Endodermal cell (in vitro differentiated cells): ENCODE measurements at regions not wholly inside any gene's neighbourhood (a gene's known extent, or its start where the extent isn't known, plus 50 kb on each side); places are given as distances from the start of the nearest gene placed in this dataset.

Experiments used
- DNase-seq: peaks from one replicate; pipeline ENCODE4 v3.0.0-alpha.2; 2017
- H3K27ac ChIP-seq: 2 replicates; pipeline ENCODE4 v1.5.1; 2013; ENCODE audit warnings: mild to moderate bottlenecking, low read depth, low read length, moderate library complexity
- H3K27me3 ChIP-seq: 2 replicates; pipeline ENCODE4 v1.6.1; 2013; ENCODE audit warnings: mild to moderate bottlenecking, low read length, moderate library complexity; ENCODE audit not compliant: insufficient read depth, control insufficient read depth, poor library complexity, severe bottlenecking
- H3K36me3 ChIP-seq: 2 replicates; pipeline ENCODE4 v1.7.0; 2013; ENCODE audit warnings: mild to moderate bottlenecking, low read length, moderate library complexity; ENCODE audit not compliant: control insufficient read depth, insufficient read depth
- H3K4me1 ChIP-seq: one replicate; pipeline ENCODE4 v1.7.0; 2013; ENCODE audit warnings: low read length; ENCODE audit not compliant: control insufficient read depth, insufficient read depth
- H3K4me3 ChIP-seq: 2 replicates; pipeline ENCODE4 v1.5.1; 2013; ENCODE audit warnings: mild to moderate bottlenecking, low read length, moderate library complexity
- H3K9ac ChIP-seq: 2 replicates; pipeline ENCODE4 v1.6.1; 2013; ENCODE audit warnings: mild to moderate bottlenecking, low read length, moderate library complexity; ENCODE audit not compliant: poor library complexity, severe bottlenecking; ENCODE audit errors: extremely low read depth
- H3K9me3 ChIP-seq: 2 replicates; pipeline ENCODE4 v1.6.1; 2013; ENCODE audit warnings: mild to moderate bottlenecking, low read length, moderate library complexity; ENCODE audit not compliant: control insufficient read depth
- H3K27ac Mint-ChIP-seq: 2 replicates; pipeline ENCODE4 v1.8.0; 2020; ENCODE audit warnings: mixed read lengths
- H3K27me3 Mint-ChIP-seq: 2 replicates; pipeline ENCODE4 v1.8.0; 2021; ENCODE audit warnings: mild to moderate bottlenecking, mixed read lengths; ENCODE audit not compliant: insufficient read depth
- H3K36me3 Mint-ChIP-seq: 2 replicates; pipeline ENCODE4 v1.8.0; 2020; ENCODE audit warnings: low read depth, mixed read lengths
- H3K4me1 Mint-ChIP-seq: 2 replicates; pipeline ENCODE4 v1.8.0; 2020; ENCODE audit warnings: mixed read lengths
- H3K4me3 Mint-ChIP-seq: 2 replicates; pipeline ENCODE4 v1.8.0; 2020; ENCODE audit warnings: mild to moderate bottlenecking, moderate library complexity, mixed read lengths
- H3K9me3 Mint-ChIP-seq: 2 replicates; pipeline ENCODE4 v1.8.0; 2020; ENCODE audit warnings: mild to moderate bottlenecking, mixed read lengths
- WGBS, 2 experiments: methylation state at CpG; one replicate each; pipeline versions ENCODE4 v1.1.5 to v1.1.7; 2013; ENCODE audit warnings: missing lambda C conversion rate in 2 of 2, mixed read lengths in 1 of 2; ENCODE audit not compliant: insufficient coverage in 1 of 2, insufficient read length in 1 of 2; 5-methylcytosine and 5-hydroxymethylcytosine counted together
- TF ChIP-seq, protein P1 (sequence below): fragments of 200-600 bp; sonication (generic); conservative IDR thresholded peaks from 2 replicates; pipeline ENCODE4 v1.5.0; 2021; ENCODE audit warnings: antibody characterized with exemption, mild to moderate bottlenecking

DNA sequence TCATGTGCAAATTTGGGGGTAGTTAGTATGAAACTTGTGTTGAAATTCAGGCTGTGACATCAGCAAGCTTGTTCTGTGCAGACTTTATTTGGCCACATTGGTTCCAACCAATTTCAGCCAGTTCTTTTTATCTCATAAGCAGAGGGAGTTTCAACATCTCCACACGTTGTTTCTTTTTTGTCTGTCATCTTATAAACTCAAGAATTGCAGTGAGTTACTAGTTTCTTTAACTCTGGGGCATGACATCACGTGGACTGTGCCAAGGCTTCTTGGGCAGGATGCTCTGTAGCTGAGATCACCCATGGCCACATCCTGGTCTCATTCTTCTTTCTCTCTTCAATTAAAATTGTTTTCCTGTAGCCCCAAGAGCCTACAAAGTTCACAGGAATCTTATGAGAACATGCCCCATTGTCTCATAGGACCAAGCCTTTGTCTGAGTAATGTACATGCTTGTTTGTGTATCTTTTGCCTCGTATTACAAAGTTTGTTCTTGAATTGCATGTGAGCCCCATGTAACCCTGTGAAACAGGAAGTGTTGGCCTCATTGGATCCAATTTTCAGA is 982.0 kb upstream of the TMEM132C start:
- 83 to 92% methylated on average over 3 of the region's 3 CpGs for WGBS, 2 experiments
- no peak for DNase-seq

DNA sequence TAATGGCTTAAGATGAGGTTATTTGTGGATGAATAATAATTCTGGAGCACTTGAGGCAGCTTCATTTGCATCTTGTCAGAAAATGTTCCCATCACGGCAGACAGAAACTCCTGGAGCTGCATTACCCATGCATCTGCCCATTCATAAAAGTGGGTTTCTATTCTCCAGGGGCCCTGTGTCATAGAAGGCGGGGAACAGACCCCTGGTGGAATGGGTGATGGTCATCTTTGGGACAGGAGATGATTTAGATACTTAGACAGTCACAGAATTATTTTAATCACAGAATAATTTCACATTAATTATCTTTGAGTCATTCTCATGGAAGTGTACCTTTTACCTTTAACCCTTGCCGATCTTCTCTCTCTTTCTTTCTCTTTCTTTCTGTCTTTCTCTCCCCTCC is 980.7 kb upstream of the TMEM132C start:
- 80 to 95% methylated on average over 2 of the region's 3 CpGs for WGBS, 2 experiments
- Mint-ChIP-seq H3K36me3 (no peaks in the 10 kb centered on the region), H3K27ac (no peak overlapping the region), H3K27me3 (peaks cover 6% of the 10 kb centered on the region), H3K9me3 (no peaks in the 10 kb centered on the region), H3K4me3 (no peak overlapping the region), H3K4me1 (no peaks in the 10 kb centered on the region)
- Histone ChIP-seq H3K9me3 (no peaks in the 10 kb centered on the region), H3K9ac (no peak overlapping the region), H3K27me3 (peaks cover 10% of the 10 kb centered on the region), H3K4me3 (no peak overlapping the region), H3K27ac (no peak overlapping the region), H3K4me1 (no peaks in the 10 kb centered on the region), H3K36me3 (no peaks in the 10 kb centered on the region)
- DNase-seq = no peak
- TF ChIP-seq, protein P1, sequence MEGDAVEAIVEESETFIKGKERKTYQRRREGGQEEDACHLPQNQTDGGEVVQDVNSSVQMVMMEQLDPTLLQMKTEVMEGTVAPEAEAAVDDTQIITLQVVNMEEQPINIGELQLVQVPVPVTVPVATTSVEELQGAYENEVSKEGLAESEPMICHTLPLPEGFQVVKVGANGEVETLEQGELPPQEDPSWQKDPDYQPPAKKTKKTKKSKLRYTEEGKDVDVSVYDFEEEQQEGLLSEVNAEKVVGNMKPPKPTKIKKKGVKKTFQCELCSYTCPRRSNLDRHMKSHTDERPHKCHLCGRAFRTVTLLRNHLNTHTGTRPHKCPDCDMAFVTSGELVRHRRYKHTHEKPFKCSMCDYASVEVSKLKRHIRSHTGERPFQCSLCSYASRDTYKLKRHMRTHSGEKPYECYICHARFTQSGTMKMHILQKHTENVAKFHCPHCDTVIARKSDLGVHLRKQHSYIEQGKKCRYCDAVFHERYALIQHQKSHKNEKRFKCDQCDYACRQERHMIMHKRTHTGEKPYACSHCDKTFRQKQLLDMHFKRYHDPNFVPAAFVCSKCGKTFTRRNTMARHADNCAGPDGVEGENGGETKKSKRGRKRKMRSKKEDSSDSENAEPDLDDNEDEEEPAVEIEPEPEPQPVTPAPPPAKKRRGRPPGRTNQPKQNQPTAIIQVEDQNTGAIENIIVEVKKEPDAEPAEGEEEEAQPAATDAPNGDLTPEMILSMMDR = no peak

More for the DNA sequence above, 982.0 kb upstream of the TMEM132C start:
- H3K9ac ChIP-seq = no peak overlapping the region
- H3K4me3 ChIP-seq = no peak overlapping the region
- TF ChIP-seq, protein P1 = no peak
- Mint-ChIP-seq H3K36me3 (no peaks in the 10 kb centered on the region), H3K27me3 (peaks cover 13% of the 10 kb centered on the region), H3K4me3 (no peak overlapping the region), H3K9me3 (no peaks in the 10 kb centered on the region), H3K27ac (no peak overlapping the region), H3K4me1 (no peaks in the 10 kb centered on the region)
- H3K27me3 ChIP-seq = peaks cover 11% of the 10 kb centered on the region
- H3K4me1 ChIP-seq = no peaks in the 10 kb centered on the region
- no peaks in the 10 kb centered on the region for H3K36me3 ChIP-seq
- H3K27ac ChIP-seq = no peak overlapping the region
- no peaks in the 10 kb centered on the region for H3K9me3 ChIP-seq

DNA sequence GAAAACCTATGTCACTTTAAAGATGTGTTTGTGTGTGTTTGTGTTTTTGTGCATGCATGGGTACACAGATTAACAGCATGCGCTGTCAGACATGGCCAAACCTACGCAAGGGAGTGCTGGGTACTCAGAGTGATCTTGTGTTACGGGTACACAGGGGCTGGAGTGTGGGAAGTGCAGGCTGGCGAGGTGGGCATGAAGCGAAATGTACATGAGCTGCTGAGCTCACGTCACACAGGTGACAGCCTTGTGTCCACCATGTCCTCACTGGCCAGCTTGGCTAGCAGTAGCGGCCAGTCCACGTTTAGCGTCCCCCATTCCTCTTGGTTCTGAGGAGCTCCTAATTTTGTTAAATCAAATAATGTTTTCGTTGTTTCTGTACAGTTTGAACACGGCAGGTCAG is 979.7 kb upstream of the TMEM132C start:
- H3K4me3 ChIP-seq = no peak overlapping the region
- H3K4me1 Mint-ChIP-seq = no peaks in the 10 kb centered on the region
- peaks cover 8% of the 10 kb centered on the region for H3K27me3 ChIP-seq
- no peaks in the 10 kb centered on the region for H3K4me1 ChIP-seq
- no peak for DNase-seq
- H3K9ac ChIP-seq = no peak overlapping the region
- no peak overlapping the region for H3K27ac Mint-ChIP-seq
- H3K27me3 Mint-ChIP-seq = peaks cover 2% of the 10 kb centered on the region
- H3K9me3 ChIP-seq = no peaks in the 10 kb centered on the region
- no peak overlapping the region for H3K27ac ChIP-seq
- no peaks in the 10 kb centered on the region for H3K36me3 Mint-ChIP-seq
- no peaks in the 10 kb centered on the region for H3K36me3 ChIP-seq
- no peaks in the 10 kb centered on the region for H3K9me3 Mint-ChIP-seq
- no peak overlapping the region for H3K4me3 Mint-ChIP-seq
- TF ChIP-seq, protein P1 = no peak
- WGBS, 2 experiments = 93 to 100% methylated on average over 4 to 11 of the region's 11 CpGs
